SK-N-SH (cell line): ENCODE measurements at regions not wholly inside any gene's neighbourhood (a gene's known extent, or its start where the extent isn't known, plus 50 kb on each side); places are given as distances from the start of the nearest gene placed in this dataset.

ENCODE experiments used
- CTCF ChIA-PET: fragments of 300-600, 350-600 bp; formaldehyde crosslinking; extraction: SDS; loops from one replicate; lab custom pipeline; 2021; lab: Yijun Ruan, JAX
- POLR2A ChIA-PET: fragments of 350-600 bp; sonication (Branson Sonifier 250); formaldehyde crosslinking; extraction: SDS; loops from one replicate; lab custom pipeline; 2020; ENCODE audit warnings: antibody characterized with exemption, inconsistent platforms; lab: Yijun Ruan, JAX
- DNase-seq: peaks from one replicate; pipeline ENCODE4 v3.0.0; 2012
- H2AFZ ChIP-seq: fragments of 200-600 bp; sonication (generic); 2 replicates; pipeline ENCODE4 v1.8.1; 2016; ENCODE audit warnings: antibody characterized with exemption, mild to moderate bottlenecking, low read depth
- H3F3A ChIP-seq: fragments of 200-600 bp; sonication (generic); replicated peaks from 2 replicates; pipeline ENCODE3; 2016; ENCODE audit warnings: antibody characterized with exemption, mild to moderate bottlenecking; ENCODE audit not compliant: insufficient read depth
- H3K27ac ChIP-seq, 2 experiments: fragments of 200-500 bp in 1 of 2; fragments of 200-600 bp in 1 of 2; sonication (Bioruptor generic) in 1 of 2; sonication (generic), shearing (Covaris generic) in 1 of 2; 2 replicates each; pipeline versions ENCODE4 v1.5.1 to v1.6.1; 2014 to 2016; ENCODE audit warnings: low read depth in 2 of 2, inconsistent platforms in 1 of 2, low read length in 1 of 2, mild to moderate bottlenecking in 1 of 2, mixed read lengths in 1 of 2
- H3K27me3 ChIP-seq: fragments of 200-600 bp; sonication (generic), shearing (Covaris generic); 2 replicates; pipeline ENCODE4 v1.6.1; 2016; ENCODE audit warnings: mixed run types; ENCODE audit not compliant: insufficient read depth
- H3K36me3 ChIP-seq, 2 experiments: fragments of 200-500 bp in 1 of 2; fragments of 200-600 bp in 1 of 2; sonication (Bioruptor generic) in 1 of 2; sonication (generic) in 1 of 2; replicated peaks in 1 of 2; 2 replicates each; pipeline versions ENCODE3 to v1.5.1; 2014 to 2016; ENCODE audit warnings: low read length in 1 of 2, mild to moderate bottlenecking in 1 of 2; ENCODE audit not compliant: insufficient read depth in 2 of 2, control insufficient read depth in 1 of 2
- H3K4me1 ChIP-seq, 2 experiments: fragments of 200-500 bp in 1 of 2; fragments of 200-600 bp in 1 of 2; sonication (Bioruptor generic) in 1 of 2; sonication (generic), shearing (Covaris generic) in 1 of 2; 2 replicates each; pipeline versions ENCODE4 v1.5.1 to v1.6.1; 2014 to 2016; ENCODE audit warnings: low read depth in 1 of 2, low read length in 1 of 2, mixed run types in 1 of 2; ENCODE audit not compliant: insufficient read depth in 2 of 2, control insufficient read depth in 1 of 2
- H3K4me2 ChIP-seq: fragments of 200-600 bp; sonication (generic), shearing (Covaris generic); 2 replicates; pipeline ENCODE4 v1.6.1; 2017; ENCODE audit warnings: mixed run types
- H3K4me3 ChIP-seq, 2 experiments: fragments of 200-500 bp in 1 of 2; fragments of 200-600 bp in 1 of 2; sonication (Bioruptor generic) in 1 of 2; sonication (generic), shearing (Covaris generic) in 1 of 2; 2 replicates each; pipeline versions ENCODE4 v1.5.1 to v1.8.1; 2014 to 2016; ENCODE audit warnings: low read depth in 2 of 2, inconsistent platforms in 1 of 2, low read length in 1 of 2, mild to moderate bottlenecking in 1 of 2, mixed read lengths in 1 of 2, moderate library complexity in 1 of 2
- H3K79me2 ChIP-seq: fragments of 200-600 bp; sonication (generic); 2 replicates; pipeline ENCODE4 v1.8.1; 2017; ENCODE audit warnings: mild to moderate bottlenecking; ENCODE audit not compliant: insufficient read depth
- H3K9ac ChIP-seq: fragments of 200-600 bp; sonication (generic); 2 replicates; pipeline ENCODE4 v1.6.1; 2017; ENCODE audit warnings: mixed run types
- H3K9me2 ChIP-seq: fragments of 200-600 bp; sonication (generic); 2 replicates; pipeline ENCODE4 v1.6.1; 2017; ENCODE audit warnings: mixed run types
- H3K9me3 ChIP-seq: fragments of 200-600 bp; sonication (generic); 2 replicates; pipeline ENCODE4 v1.6.1; 2017; ENCODE audit warnings: mixed run types, mild to moderate bottlenecking, moderate library complexity
- H4K20me1 ChIP-seq: fragments of 200-600 bp; sonication (generic); 2 replicates; pipeline ENCODE4 v1.6.1; 2017; ENCODE audit warnings: mild to moderate bottlenecking, mixed run types; ENCODE audit not compliant: insufficient read depth
- CHD2 ChIP-seq: fragments of 150-350 bp; IDR thresholded peaks from 2 replicates; pipeline ENCODE4 v1.6.1; 2018; ENCODE audit warnings: low read length; ENCODE audit not compliant: partially characterized antibody
- EP300 ChIP-seq, 2 experiments: IDR thresholded peaks; 2 replicates each; pipeline versions ENCODE4 v1.4.0 to v1.6.1; 2012; ENCODE audit warnings: borderline replicate concordance in 1 of 2, low read depth in 1 of 2, low read length in 1 of 2
- EZH2phosphoT487 ChIP-seq: fragments of 200-600 bp; sonication (generic); IDR thresholded peaks from 2 replicates; pipeline ENCODE4 v1.6.1; 2017; ENCODE audit warnings: low read depth, mixed run types, mild to moderate bottlenecking, antibody characterized with exemption, moderate library complexity, borderline replicate concordance
- FOXJ3 ChIP-seq: sonication (generic); formaldehyde crosslinking; IDR thresholded peaks from 2 replicates; pipeline ENCODE4 v1.5.1; 2020; ENCODE audit warnings: mild to moderate bottlenecking, missing genetic modification reagents
- GATA2 ChIP-seq: sonication (generic); formaldehyde crosslinking; IDR thresholded peaks from 2 replicates; pipeline ENCODE4 v1.5.0; 2020; ENCODE audit warnings: mild to moderate bottlenecking, missing genetic modification reagents
- MEF2A ChIP-seq: IDR thresholded peaks from 2 replicates; pipeline ENCODE4 v1.4.0; 2012; ENCODE audit warnings: low read depth, borderline replicate concordance
- NFIC ChIP-seq: IDR thresholded peaks from 2 replicates; pipeline ENCODE4 v1.4.0; 2012; ENCODE audit warnings: borderline replicate concordance
- NRF1 ChIP-seq: IDR thresholded peaks from 2 replicates; pipeline ENCODE4 v1.6.1; 2012; ENCODE audit warnings: low read depth, mild to moderate bottlenecking, low read length
- PBX3 ChIP-seq: IDR thresholded peaks from 2 replicates; pipeline ENCODE4; 2012
- RCOR1 ChIP-seq: fragments of 150-350 bp; IDR thresholded peaks from 2 replicates; pipeline ENCODE4 v1.6.1; 2017; ENCODE audit warnings: antibody characterized with exemption, low read length
- REST ChIP-seq: IDR thresholded peaks from 2 replicates; pipeline ENCODE4 v1.6.1; 2012; ENCODE audit warnings: mild to moderate bottlenecking, low read depth, low read length, moderate library complexity
- SIN3A ChIP-seq: IDR thresholded peaks from 2 replicates; pipeline ENCODE4 v1.6.1; 2012; ENCODE audit warnings: low read depth, mild to moderate bottlenecking, low read length, moderate library complexity, borderline replicate concordance
- SMC3 ChIP-seq: IDR thresholded peaks from 2 replicates; pipeline ENCODE4 v1.6.1; 2012; ENCODE audit warnings: low read depth, low read length, improper control_type of control experiment
- TAF1 ChIP-seq: IDR thresholded peaks from 2 replicates; pipeline ENCODE4 v1.6.1; 2012; ENCODE audit warnings: low read depth, mild to moderate bottlenecking, low read length, moderate library complexity, borderline replicate concordance
- TCF12 ChIP-seq: IDR thresholded peaks from 2 replicates; pipeline ENCODE4 v1.4.0; 2012
- YY1 ChIP-seq: IDR thresholded peaks from 2 replicates; pipeline ENCODE4 v1.4.0; 2012; ENCODE audit warnings: low read depth, mild to moderate bottlenecking
- WGBS: methylation state at CpG from one replicate; pipeline ENCODE4 v1.1.6; 2017; ENCODE audit warnings: low lambda C conversion rate; 5-methylcytosine and 5-hydroxymethylcytosine counted together
- TF ChIP-seq, protein P1 (sequence below): IDR thresholded peaks from 2 replicates; pipeline ENCODE4 v1.4.0; 2012; ENCODE audit warnings: low read depth, borderline replicate concordance
- TF ChIP-seq, protein P2 (sequence below): IDR thresholded peaks from 2 replicates; pipeline ENCODE4 v1.4.0; 2012; ENCODE audit warnings: low read depth

GRCh38 chr1:79694241-79694640 lies 687.7 kb upstream of the ADGRL4 start:
- Histone ChIP-seq H3F3A (no peaks in the 10 kb centered on the region), H3K4me3 (no peak overlapping the region), H2AFZ (no peak overlapping the region), H3K4me1 (no peaks in the 10 kb centered on the region), H3K9ac (no peak overlapping the region), H3K27ac (no peak overlapping the region), H4K20me1 (no peaks in the 10 kb centered on the region), H3K27me3 (no peaks in the 10 kb centered on the region), H3K9me3 (no peaks in the 10 kb centered on the region), H3K36me3 (no peaks in the 10 kb centered on the region), H3K79me2 (no peaks in the 10 kb centered on the region), H3K9me2 (0 out of 2 replicates have a peak, but pooled peaks cover 4% of the 10 kb centered on the region), H3K4me2 (no peak overlapping the region)
- no peak for DNase-seq
- POLR2A ChIA-PET: no interaction called here
- TF ChIP-seq SIN3A: no peak
- no peak for TF ChIP-seq REST
- no peak for TF ChIP-seq GATA2 (CRISPR knock-in tag)
- no peak for TF ChIP-seq NFIC
- no peak for TF ChIP-seq TCF12
- no peak for TF ChIP-seq FOXJ3 (CRISPR knock-in tag)
- TF ChIP-seq NRF1: no peak
- TF ChIP-seq EZH2phosphoT487: no peak
- WGBS: 68% methylated on average over 1 of the region's 1 CpG
- CTCF ChIA-PET: interaction anchor here (1.2 kb wide), 1 partner anchor 77 kb away, joined by 3 read pairs; no protein-coding TSS in a partner anchor

DNA sequence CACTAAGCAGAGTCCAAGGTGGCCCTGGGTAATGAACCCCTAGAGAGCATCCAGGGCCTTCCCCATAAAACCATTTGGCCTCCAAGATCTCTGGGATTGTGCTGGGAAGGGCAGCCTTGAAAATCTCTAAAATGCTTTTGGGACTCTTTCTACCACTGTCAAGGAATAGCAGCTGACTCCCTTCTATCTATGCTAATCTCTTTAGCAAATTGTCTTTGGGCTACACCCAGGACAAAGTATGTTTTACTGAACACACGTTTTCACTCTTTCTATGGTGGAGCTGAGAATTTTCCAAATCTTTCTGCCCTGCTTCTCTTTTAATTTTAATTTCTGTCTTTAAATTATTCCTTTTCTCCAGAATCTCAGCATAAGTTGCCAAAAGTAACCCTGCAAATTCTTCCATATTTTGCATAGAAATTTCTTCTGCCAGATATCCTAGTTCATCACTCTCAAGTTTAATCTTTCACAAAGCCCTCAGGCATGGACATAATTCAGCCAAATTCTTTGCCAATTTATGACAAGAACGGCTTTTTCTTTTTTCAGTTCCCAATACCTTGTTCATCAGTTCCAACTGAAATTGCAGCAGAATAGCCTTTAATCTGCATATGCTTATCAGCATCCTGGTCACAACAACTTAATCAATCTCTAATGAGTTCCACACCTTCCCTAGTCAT lies 687.0 kb upstream of the ADGRL4 start:
- no peaks in the 10 kb centered on the region for H3K36me3 ChIP-seq
- no peak overlapping the region for H3K4me3 ChIP-seq
- no peaks in the 10 kb centered on the region for H3K79me2 ChIP-seq
- H3F3A ChIP-seq: no peaks in the 10 kb centered on the region
- H3K9ac ChIP-seq: no peak overlapping the region
- CTCF ChIA-PET: no interaction called here
- H3K9me3 ChIP-seq: no peaks in the 10 kb centered on the region
- POLR2A ChIA-PET: no interaction called here
- no peaks in the 10 kb centered on the region for H3K27me3 ChIP-seq
- 48% methylated on average over 2 of the region's 2 CpGs for WGBS
- no peak overlapping the region for H3K27ac ChIP-seq
- H2AFZ ChIP-seq: no peak overlapping the region
- DNase-seq: no peak
- no peaks in the 10 kb centered on the region for H3K4me1 ChIP-seq
- H4K20me1 ChIP-seq: no peaks in the 10 kb centered on the region
- 0 out of 2 replicates have a peak, but pooled peaks cover 4% of the 10 kb centered on the region for H3K9me2 ChIP-seq
- no peak overlapping the region for H3K4me2 ChIP-seq
- TF ChIP-seq TAF1 (no peak), REST (no peak), SMC3 (no peak), EZH2phosphoT487 (no peak), MEF2A (no peak), PBX3 (no peak), CHD2 (no peak), YY1 (no peak), NRF1 (no peak), RCOR1 (no peak), EP300 (IDR thresholded peaks at IDR 0.05; ENCODE audit: borderline replicate concordance in 1 of 2, low read depth in 1 of 2, low read length in 1 of 2) (no peak)
- TF ChIP-seq, protein P1, sequence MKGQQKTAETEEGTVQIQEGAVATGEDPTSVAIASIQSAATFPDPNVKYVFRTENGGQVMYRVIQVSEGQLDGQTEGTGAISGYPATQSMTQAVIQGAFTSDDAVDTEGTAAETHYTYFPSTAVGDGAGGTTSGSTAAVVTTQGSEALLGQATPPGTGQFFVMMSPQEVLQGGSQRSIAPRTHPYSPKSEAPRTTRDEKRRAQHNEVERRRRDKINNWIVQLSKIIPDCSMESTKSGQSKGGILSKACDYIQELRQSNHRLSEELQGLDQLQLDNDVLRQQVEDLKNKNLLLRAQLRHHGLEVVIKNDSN: no peak
- TF ChIP-seq, protein P2, sequence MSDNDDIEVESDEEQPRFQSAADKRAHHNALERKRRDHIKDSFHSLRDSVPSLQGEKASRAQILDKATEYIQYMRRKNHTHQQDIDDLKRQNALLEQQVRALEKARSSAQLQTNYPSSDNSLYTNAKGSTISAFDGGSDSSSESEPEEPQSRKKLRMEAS: no peak
